ENCODE measurements at regions not wholly inside any gene's neighbourhood (a gene's known extent, or its start where the extent isn't known, plus 50 kb on each side); places are given as distances from the start of the nearest gene placed in this dataset.
"Not testable (repeated sequence)": the region's sequence is repeated elsewhere in the genome, so short reads cannot be mapped to it uniquely, and the experiment has no call there.

- DNase-seq: not testable (repeated sequence)
These were observed 164.2 kb upstream of the ZNF648 start for GRCh38 chr1:182225755-182226154.

GRCh38 chr1:182221990-182222389 is 160.5 kb upstream of the ZNF648 start:
- not testable (repeated sequence) for DNase-seq

GRCh38 chr1:182221367-182221766 is 159.9 kb upstream of the ZNF648 start:
- DNase-seq: not testable (repeated sequence)

GRCh38 chr1:182217967-182218366 is 156.5 kb upstream of the ZNF648 start:
- no peak for DNase-seq

GRCh38 chr1:182217071-182217470 is 155.6 kb upstream of the ZNF648 start:
- no peak for DNase-seq

- no peak for DNase-seq
These were observed 154.3 kb upstream of the ZNF648 start for GRCh38 chr1:182215764-182216163.

- no peak for DNase-seq
These were observed 151.7 kb upstream of the ZNF648 start for GRCh38 chr1:182213163-182213562.

- DNase-seq: no peak
These were observed 149.9 kb upstream of the ZNF648 start for GRCh38 chr1:182211386-182211785.

GRCh38 chr1:182210417-182210816 is 148.9 kb upstream of the ZNF648 start:
- DNase-seq: no peak

GRCh38 chr1:182207300-182207699 is 145.8 kb upstream of the ZNF648 start:
- no peak for DNase-seq

- no peak for DNase-seq
These were observed 145.2 kb upstream of the ZNF648 start for GRCh38 chr1:182206626-182207239.

- DNase-seq: no peak
These were observed 144.0 kb upstream of the ZNF648 start for GRCh38 chr1:182205351-182206022.

- no peak for DNase-seq
These were observed 141.8 kb upstream of the ZNF648 start for GRCh38 chr1:182203191-182203875.

GRCh38 chr1:182201490-182201889 is 140.0 kb upstream of the ZNF648 start:
- not testable (repeated sequence) for DNase-seq

- DNase-seq: no peak
These were observed 138.7 kb upstream of the ZNF648 start for GRCh38 chr1:182200025-182200812.

GRCh38 chr1:182198006-182198605 is 136.6 kb upstream of the ZNF648 start:
- DNase-seq: no peak

GRCh38 chr1:182196897-182197870 is 135.7 kb upstream of the ZNF648 start:
- no peak for DNase-seq

- no peak for DNase-seq
These were observed 134.2 kb upstream of the ZNF648 start for GRCh38 chr1:182195733-182196132.

GRCh38 chr1:182193908-182194550 is 132.5 kb upstream of the ZNF648 start:
- no peak for DNase-seq

- DNase-seq: no peak
These were observed 131.5 kb upstream of the ZNF648 start for GRCh38 chr1:182192966-182193365.

GRCh38 chr1:182192215-182192614 is 130.7 kb upstream of the ZNF648 start:
- DNase-seq: no peak
